Cardiac fibroblast (primary cell): ENCODE measurements at regions not wholly inside any gene's neighbourhood (a gene's known extent, or its start where the extent isn't known, plus 50 kb on each side); places are given as distances from the start of the nearest gene placed in this dataset.

Experiments used
- DNase-seq, 2 donors: peaks; one replicate each; pipeline versions ENCODE4 v3.0.0 to v3.0.0-alpha.2; 2010; ENCODE audit warnings: low read depth in 2 of 2
- H3K4me3 ChIP-seq, 2 donors: replicated peaks in 1 of 2; 1 replicate in 1 of 2; 2 replicates in 1 of 2; pipeline ENCODE4 v1.5.1; 2011; ENCODE audit warnings: low read depth in 2 of 2, low read length in 2 of 2, mild to moderate bottlenecking in 2 of 2, moderate library complexity in 1 of 2
- TF ChIP-seq, protein P1 (sequence below): IDR thresholded peaks from one replicate; pipeline ENCODE4 v1.5.1; 2011; ENCODE audit warnings: low read depth, mild to moderate bottlenecking, low read length, inconsistent platforms

DNA sequence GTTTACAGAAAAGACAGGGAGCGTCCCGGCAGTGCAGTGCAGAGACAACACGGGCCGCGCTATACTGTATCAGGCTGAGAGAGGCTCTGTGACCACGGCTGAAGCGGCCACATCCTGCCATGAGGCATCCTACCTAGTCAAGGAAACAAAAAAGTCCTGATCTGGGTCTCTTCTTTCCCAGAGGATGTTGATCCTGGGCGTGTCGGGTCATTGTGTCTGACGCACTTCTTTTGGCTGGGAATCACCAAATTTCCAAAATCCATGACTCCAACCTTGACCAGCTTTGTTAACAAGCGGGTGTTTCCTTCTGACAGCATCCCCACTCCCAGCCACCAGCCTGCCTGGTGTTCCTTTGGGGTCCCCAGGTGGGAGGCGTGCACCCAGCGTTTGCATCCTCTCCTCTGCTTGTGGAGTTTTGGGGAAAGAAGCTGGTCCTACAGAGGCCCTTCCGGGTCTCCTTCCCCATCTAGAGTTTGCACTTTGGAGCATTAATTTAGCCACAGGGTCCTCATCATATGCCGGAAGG, 91.4 kb upstream of the RAI14 start:
- H3K4me3 ChIP-seq, result no peak overlapping the region
- TF ChIP-seq, protein P1, sequence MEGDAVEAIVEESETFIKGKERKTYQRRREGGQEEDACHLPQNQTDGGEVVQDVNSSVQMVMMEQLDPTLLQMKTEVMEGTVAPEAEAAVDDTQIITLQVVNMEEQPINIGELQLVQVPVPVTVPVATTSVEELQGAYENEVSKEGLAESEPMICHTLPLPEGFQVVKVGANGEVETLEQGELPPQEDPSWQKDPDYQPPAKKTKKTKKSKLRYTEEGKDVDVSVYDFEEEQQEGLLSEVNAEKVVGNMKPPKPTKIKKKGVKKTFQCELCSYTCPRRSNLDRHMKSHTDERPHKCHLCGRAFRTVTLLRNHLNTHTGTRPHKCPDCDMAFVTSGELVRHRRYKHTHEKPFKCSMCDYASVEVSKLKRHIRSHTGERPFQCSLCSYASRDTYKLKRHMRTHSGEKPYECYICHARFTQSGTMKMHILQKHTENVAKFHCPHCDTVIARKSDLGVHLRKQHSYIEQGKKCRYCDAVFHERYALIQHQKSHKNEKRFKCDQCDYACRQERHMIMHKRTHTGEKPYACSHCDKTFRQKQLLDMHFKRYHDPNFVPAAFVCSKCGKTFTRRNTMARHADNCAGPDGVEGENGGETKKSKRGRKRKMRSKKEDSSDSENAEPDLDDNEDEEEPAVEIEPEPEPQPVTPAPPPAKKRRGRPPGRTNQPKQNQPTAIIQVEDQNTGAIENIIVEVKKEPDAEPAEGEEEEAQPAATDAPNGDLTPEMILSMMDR, result no peak
- DNase-seq, result peak; percentile 47 to 85

DNA sequence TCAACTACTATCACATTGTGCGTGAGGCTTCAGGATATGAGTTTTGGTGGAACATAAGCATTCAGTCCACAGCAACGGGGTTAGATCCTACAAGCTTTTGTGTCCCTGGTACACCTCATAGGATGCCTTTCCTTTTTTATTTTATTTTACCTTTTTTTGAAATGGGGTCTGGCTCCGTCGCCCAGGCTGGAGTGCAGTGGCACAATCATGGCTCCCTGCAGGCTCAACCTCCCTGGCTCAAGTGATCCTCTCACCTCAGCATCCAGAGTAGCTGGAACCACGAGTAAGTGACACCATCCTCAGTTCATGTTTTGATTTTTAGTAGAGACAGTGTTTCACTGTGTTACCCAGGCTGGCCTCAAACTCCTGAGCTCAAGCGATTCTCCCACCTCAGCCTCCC, 86.0 kb upstream of the RAI14 start:
- no peak for DNase-seq
- no peak overlapping the region for H3K4me3 ChIP-seq
- TF ChIP-seq, protein P1, result no peak

DNA sequence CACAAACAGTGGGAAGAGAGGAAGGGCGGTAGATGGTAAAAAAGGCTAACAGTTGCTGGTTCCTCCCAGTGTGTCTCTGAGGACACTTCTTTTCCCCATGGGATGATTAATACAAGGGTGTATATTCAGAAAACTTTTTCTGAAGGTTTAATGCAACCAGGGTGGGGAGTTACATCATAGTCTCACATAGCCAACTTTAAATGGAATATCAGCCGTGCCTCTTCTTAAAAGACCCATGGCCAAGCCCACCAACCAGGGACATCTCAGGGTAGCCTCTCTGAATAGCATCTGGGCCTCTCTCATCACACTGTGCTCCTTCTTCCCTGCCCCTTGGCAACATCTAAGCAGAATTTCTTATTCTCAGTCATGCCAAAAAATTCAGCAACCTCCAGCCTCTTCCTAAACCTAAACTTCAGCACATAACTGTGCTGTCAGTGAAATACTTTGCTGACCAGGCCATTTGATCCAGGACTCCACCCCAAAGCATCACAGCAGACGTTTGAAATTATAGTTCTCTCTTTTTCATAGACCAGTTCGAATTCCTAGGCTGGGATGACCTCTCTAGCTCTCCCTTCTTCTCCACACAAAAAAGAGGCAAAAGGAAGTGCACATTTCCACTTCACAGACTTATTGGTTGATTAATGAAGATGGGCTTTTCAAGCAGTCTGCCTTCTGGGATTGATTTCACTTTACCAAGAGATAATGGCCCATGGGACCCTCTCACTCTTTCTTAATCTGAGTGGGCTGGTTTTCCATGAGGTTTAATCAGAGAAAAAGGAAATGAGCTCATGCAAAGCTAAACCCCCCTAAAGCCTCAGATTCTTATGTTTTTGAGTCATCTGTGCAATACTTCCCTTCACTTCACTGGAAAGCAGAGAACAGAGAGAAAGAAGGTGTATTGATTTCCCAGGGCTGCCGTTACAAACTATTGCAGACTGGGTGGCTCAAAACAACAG, 85.1 kb upstream of the RAI14 start:
- TF ChIP-seq, protein P1, result no peak
- H3K4me3 ChIP-seq, result no peak overlapping the region
- DNase-seq, result peak; percentile 86 to 90

DNA sequence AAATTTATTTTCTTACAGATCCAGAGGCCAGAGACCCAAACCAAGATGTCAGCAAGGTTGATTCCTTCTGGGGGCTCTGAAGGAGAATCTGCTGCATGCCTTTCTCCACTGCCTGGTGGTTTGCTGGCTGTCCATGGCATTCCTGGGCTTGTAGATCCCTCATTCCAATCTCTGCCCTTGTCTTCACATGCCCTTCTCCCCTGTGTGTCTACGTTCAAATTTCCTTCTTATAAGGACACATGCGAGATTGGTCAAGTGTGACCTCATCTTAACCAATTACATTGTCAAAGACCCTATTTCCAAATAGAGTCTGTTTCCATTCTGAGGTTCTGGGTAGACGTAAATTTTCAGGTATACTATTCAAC, 84.5 kb upstream of the RAI14 start:
- TF ChIP-seq, protein P1, result no peak
- no peak overlapping the region for H3K4me3 ChIP-seq

DNA sequence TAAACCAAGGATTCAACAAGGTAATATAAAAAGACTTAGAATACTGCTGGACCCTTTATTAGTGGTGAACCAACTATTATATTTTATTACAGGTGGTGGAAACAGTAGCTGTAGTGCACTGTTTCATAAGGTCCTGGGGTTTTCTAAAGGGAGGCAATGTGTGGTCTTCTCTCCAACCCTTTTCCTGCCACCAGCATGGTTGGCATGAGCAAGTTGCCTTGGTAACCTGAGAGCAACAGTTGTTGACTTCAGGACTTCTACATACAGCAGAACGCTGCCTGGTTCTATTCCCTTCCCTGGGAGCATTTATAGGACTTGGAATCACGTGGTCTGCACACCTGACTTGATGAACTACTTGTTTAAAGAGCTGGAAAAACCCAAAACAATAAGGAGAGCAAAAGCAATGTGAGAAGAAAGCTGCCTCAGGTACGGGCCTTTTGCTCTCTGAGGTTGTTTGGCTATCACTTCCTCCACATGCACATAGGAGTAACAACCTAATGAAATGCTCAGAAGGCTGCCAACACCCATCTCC, 81.1 kb upstream of the RAI14 start:
- H3K4me3 ChIP-seq, result no peak overlapping the region
- no peak for DNase-seq
- TF ChIP-seq, protein P1, result no peak

More for the DNA sequence above, 84.5 kb upstream of the RAI14 start:
- DNase-seq, result peak; percentile 63 to 72

DNA sequence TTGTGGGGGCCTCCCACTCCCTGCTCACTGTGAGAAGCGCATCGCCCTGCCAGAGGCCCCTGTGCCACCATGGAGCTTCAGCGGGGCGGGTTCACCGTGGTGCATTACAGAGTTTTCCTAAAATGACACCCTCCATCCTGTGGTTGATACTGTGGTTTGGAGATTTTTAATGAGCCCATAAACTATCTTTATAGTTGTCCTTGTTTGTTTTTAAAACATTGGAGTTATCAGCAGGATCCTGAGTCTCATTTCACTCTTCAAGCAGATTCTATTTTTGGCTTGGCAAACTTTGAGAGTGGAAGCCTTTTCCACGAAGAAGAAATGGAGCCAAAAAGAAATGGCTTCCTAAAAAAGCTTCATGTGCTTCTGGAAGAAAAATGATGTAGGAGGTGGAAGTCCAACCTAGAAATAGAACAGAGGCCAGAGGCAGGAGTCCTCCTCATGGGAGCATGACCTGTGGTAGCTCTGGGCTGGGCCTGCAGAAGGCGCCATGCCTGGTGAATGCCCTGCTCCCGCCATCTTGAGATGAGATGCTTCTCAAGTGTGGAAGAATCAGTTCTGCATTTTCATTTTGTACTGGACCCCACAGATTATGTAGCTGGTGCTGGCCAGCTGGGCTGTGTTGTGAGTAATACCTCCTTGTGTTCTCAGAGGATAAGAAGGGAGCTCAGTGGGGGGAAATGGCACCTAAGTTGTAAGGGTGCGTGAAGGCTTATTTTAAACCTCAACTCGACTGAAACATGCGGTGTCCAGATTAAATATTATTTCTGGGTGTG, 79.0 kb upstream of the RAI14 start:
- no peak for DNase-seq
- TF ChIP-seq, protein P1, result no peak
- no peak overlapping the region for H3K4me3 ChIP-seq
